ENCODE measurements at regions not wholly inside any gene's neighbourhood (a gene's known extent, or its start where the extent isn't known, plus 50 kb on each side); places are given as distances from the start of the nearest gene placed in this dataset.

DNA sequence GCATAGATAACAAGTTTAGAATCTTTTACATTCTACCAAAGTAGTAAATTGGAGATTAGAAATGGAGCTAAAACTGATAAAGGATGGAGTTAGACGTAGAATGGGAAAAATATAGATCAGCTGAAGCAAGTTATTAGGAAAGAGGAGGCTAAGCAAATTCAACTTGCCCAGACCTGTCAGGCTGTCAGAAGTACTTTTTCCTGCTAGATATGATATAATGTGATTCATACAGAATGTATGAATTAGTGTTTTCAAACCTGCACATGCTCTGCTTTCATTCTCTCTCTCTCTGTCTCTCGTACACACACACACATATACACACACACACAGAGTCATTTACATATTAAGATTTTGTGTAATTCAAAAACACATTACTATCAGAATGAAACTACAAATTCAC is 133.2 kb upstream of the HDGFL1 start:
- Histone ChIP-seq H3K4me1 (ENCODE audit: control insufficient read depth in 1 of 2, insufficient read depth in 2 of 2, low read length in 2 of 2) (no peaks in the 10 kb centered on the region), H3K9me3 (ENCODE audit: control insufficient read depth, low read length) (no peaks in the 10 kb centered on the region), H3K4me3 (ENCODE audit: low read length in 2 of 2) (no peak overlapping the region), H3K36me3 (ENCODE audit: control insufficient read depth in 1 of 2, insufficient read depth in 2 of 2, low read length in 1 of 2) (no peaks in the 10 kb centered on the region), H3K27me3 (ENCODE audit: control insufficient read depth in 1 of 2, insufficient read depth in 2 of 2, low read length in 1 of 2) (no peaks in the 10 kb centered on the region), H3K27ac (ENCODE audit: low read depth in 1 of 2, low read length in 2 of 2) (no peak overlapping the region)
- WGBS, 2 donors: 95 to 98% methylated on average over 2 of the region's 2 CpGs
- intact Hi-C loops (cut with DNase I): no loop called here
- no peak for DNase-seq
- no peak for ATAC-seq (ENCODE audit: low FRiP score)

DNA sequence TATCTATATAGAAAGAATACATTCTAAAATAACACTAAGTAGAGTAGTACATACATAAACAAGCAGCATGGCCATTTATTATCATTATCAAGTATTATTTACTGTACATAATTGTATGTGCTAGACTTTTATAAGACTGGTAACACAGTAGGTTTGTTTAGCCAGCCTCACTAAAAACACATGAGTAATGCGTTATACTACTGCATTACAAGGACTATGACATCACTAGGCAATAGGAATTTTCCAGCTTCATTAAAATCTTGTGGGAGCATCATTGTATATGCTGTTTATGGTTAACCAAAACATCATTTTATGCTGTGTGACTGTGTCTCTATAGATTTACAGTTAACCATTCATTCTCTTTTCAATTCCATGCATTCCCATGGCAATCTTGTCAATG is 131.7 kb upstream of the HDGFL1 start:
- Histone ChIP-seq H3K9me3 (ENCODE audit: control insufficient read depth, low read length) (no peaks in the 10 kb centered on the region), H3K27ac (ENCODE audit: low read depth in 1 of 2, low read length in 2 of 2) (no peak overlapping the region), H3K4me1 (ENCODE audit: control insufficient read depth in 1 of 2, insufficient read depth in 2 of 2, low read length in 2 of 2) (no peaks in the 10 kb centered on the region), H3K27me3 (ENCODE audit: control insufficient read depth in 1 of 2, insufficient read depth in 2 of 2, low read length in 1 of 2) (no peaks in the 10 kb centered on the region), H3K4me3 (ENCODE audit: low read length in 2 of 2) (no peak overlapping the region), H3K36me3 (ENCODE audit: control insufficient read depth in 1 of 2, insufficient read depth in 2 of 2, low read length in 1 of 2) (no peaks in the 10 kb centered on the region)
- DNase-seq (no peak), ATAC-seq (ENCODE audit: low FRiP score) (no peak)
- WGBS, 2 donors: 93 to 97% methylated on average over 1 of the region's 1 CpG
- intact Hi-C loops (cut with DNase I): no loop called here

GRCh38 chr6:22442826-22443225 is 126.5 kb upstream of the HDGFL1 start:
- H3K27me3 ChIP-seq (ENCODE audit: control insufficient read depth in 1 of 2, insufficient read depth in 2 of 2, low read length in 1 of 2): no peaks in the 10 kb centered on the region
- intact Hi-C loops (cut with DNase I): no loop called here
- no peak overlapping the region for H3K4me3 ChIP-seq (ENCODE audit: low read length in 2 of 2)
- no peak for DNase-seq
- no peaks in the 10 kb centered on the region for H3K9me3 ChIP-seq (ENCODE audit: control insufficient read depth, low read length)
- ATAC-seq (ENCODE audit: low FRiP score): no peak
- H3K4me1 ChIP-seq (ENCODE audit: control insufficient read depth in 1 of 2, insufficient read depth in 2 of 2, low read length in 2 of 2): peaks cover 3 to 5% of the 10 kb centered on the region in 2 donors
- WGBS, 2 donors: 41 to 43% methylated on average over 1 of the region's 1 CpG
- H3K36me3 ChIP-seq (ENCODE audit: control insufficient read depth in 1 of 2, insufficient read depth in 2 of 2, low read length in 1 of 2): no peaks in the 10 kb centered on the region
- no peak overlapping the region for H3K27ac ChIP-seq (ENCODE audit: low read depth in 1 of 2, low read length in 2 of 2)

- ATAC-seq (ENCODE audit: low FRiP score): no peak
- intact Hi-C loops (cut with DNase I): no loop called here
Observed at GRCh38 chr6:22444330-22444729, 125.0 kb upstream of the HDGFL1 start.

DNA sequence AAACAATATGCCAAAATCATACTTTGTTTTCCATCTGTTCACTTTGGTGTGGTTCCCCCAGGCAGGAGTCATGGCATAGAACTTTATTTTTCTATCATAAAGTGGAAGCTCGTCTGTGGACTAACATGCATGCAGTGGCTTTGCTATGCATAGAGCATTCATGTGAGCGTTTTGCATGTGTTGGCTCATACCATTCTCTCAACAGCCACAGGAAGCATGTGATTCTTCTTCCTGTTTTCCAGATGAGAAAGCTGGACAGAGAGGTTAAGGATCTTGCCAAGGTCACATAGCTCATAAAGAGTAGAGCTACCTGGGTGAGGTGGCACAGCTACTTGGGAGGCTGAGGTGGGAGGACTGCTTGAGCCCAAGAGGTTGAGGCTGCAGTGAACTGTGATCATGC is 123.4 kb upstream of the HDGFL1 start:
- WGBS, 2 donors: 83 to 91% methylated on average over 2 of the region's 2 CpGs
- intact Hi-C loops (cut with DNase I): no loop called here

More at GRCh38 chr6:22444330-22444729, 125.0 kb upstream of the HDGFL1 start:
- DNase-seq: no peak
- no peaks in the 10 kb centered on the region for H3K36me3 ChIP-seq (ENCODE audit: control insufficient read depth in 1 of 2, insufficient read depth in 2 of 2, low read length in 1 of 2)
- no peaks in the 10 kb centered on the region for H3K27me3 ChIP-seq (ENCODE audit: control insufficient read depth in 1 of 2, insufficient read depth in 2 of 2, low read length in 1 of 2)
- WGBS, 2 donors: 58 to 62% methylated on average over 3 of the region's 3 CpGs
- no peak overlapping the region for H3K27ac ChIP-seq (ENCODE audit: low read depth in 1 of 2, low read length in 2 of 2)
- no peaks in the 10 kb centered on the region for H3K9me3 ChIP-seq (ENCODE audit: control insufficient read depth, low read length)
- H3K4me1 ChIP-seq (ENCODE audit: control insufficient read depth in 1 of 2, insufficient read depth in 2 of 2, low read length in 2 of 2): peaks cover 3 to 5% of the 10 kb centered on the region in 2 donors
- no peak overlapping the region for H3K4me3 ChIP-seq (ENCODE audit: low read length in 2 of 2)

GRCh38 chr6:22447249-22448196 is 121.8 kb upstream of the HDGFL1 start:
- H3K4me3 ChIP-seq (ENCODE audit: low read length in 2 of 2): no peak overlapping the region
- intact Hi-C loops (cut with DNase I): no loop called here
- 34 to 37% methylated on average over 16 of the region's 16 CpGs for WGBS, 2 donors
- ATAC-seq (ENCODE audit: low FRiP score) (peak; percentile 60), DNase-seq (no peak)
- no peaks in the 10 kb centered on the region for H3K27me3 ChIP-seq (ENCODE audit: control insufficient read depth in 1 of 2, insufficient read depth in 2 of 2, low read length in 1 of 2)
- peaks cover 3 to 5% of the 10 kb centered on the region in 2 donors for H3K4me1 ChIP-seq (ENCODE audit: control insufficient read depth in 1 of 2, insufficient read depth in 2 of 2, low read length in 2 of 2)
- peak overlapping the region; percentile 80 to 81 for H3K27ac ChIP-seq (ENCODE audit: low read depth in 1 of 2, low read length in 2 of 2)
- H3K36me3 ChIP-seq (ENCODE audit: control insufficient read depth in 1 of 2, insufficient read depth in 2 of 2, low read length in 1 of 2): no peaks in the 10 kb centered on the region
- H3K9me3 ChIP-seq (ENCODE audit: control insufficient read depth, low read length): no peaks in the 10 kb centered on the region

More for the DNA sequence above, 123.4 kb upstream of the HDGFL1 start:
- no peak overlapping the region for H3K4me3 ChIP-seq (ENCODE audit: low read length in 2 of 2)
- DNase-seq (no peak), ATAC-seq (ENCODE audit: low FRiP score) (no peak)
- H3K27me3 ChIP-seq (ENCODE audit: control insufficient read depth in 1 of 2, insufficient read depth in 2 of 2, low read length in 1 of 2): no peaks in the 10 kb centered on the region
- H3K9me3 ChIP-seq (ENCODE audit: control insufficient read depth, low read length): no peaks in the 10 kb centered on the region
- no peak overlapping the region for H3K27ac ChIP-seq (ENCODE audit: low read depth in 1 of 2, low read length in 2 of 2)
- H3K4me1 ChIP-seq (ENCODE audit: control insufficient read depth in 1 of 2, insufficient read depth in 2 of 2, low read length in 2 of 2): peaks cover 3 to 5% of the 10 kb centered on the region in 2 donors
- no peaks in the 10 kb centered on the region for H3K36me3 ChIP-seq (ENCODE audit: control insufficient read depth in 1 of 2, insufficient read depth in 2 of 2, low read length in 1 of 2)

DNA sequence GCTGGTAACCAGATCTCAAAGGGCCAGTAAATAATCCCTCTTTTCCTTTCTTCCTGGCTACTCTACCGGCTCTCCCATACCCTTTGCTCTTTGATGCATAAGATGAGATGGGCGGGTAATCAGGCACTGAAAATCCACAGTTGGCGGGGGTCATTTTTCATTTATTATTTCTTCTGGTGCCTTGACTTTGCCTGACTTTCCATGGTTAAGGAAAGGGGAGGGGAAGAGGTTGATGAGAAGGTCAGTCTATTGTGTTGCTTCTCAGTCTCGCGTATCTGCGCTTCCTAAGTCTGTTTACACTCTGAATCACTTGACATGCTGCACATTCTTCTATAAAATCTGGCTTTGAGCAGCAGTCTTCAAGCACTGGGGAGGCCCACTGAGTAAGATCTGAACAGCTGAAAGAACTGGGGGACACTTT is 121.1 kb upstream of the HDGFL1 start:
- intact Hi-C loops (cut with DNase I): no loop called here
- H3K27me3 ChIP-seq (ENCODE audit: control insufficient read depth in 1 of 2, insufficient read depth in 2 of 2, low read length in 1 of 2): no peaks in the 10 kb centered on the region
- ATAC-seq (ENCODE audit: low FRiP score): no peak

DNA sequence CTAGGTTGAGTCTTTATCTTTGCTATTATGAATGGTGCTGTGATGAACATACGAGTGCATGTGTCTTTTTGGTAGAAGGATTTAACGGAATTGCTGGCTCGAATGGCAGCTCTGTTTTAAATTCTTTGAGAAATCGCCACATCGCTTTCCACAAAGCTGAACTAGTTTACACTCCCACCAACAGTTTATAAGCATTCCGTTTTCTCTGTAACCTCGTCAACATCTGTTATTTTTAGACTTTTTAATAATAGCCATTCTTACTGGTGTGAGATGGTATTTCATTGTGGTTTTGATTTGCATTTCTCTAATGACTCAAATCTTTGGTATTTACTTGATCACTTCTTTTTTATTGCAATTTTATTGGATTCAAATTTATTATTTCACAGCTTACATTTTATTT is 117.4 kb upstream of the HDGFL1 start:
- ATAC-seq (ENCODE audit: low FRiP score) (no peak), DNase-seq (no peak)
- H3K4me1 ChIP-seq (ENCODE audit: control insufficient read depth in 1 of 2, insufficient read depth in 2 of 2, low read length in 2 of 2): peaks cover 3 to 5% of the 10 kb centered on the region in 2 donors
- 94% methylated on average over 7 of the region's 7 CpGs for WGBS, 2 donors
- intact Hi-C loops (cut with DNase I): no loop called here
- H3K27ac ChIP-seq (ENCODE audit: low read depth in 1 of 2, low read length in 2 of 2): no peak overlapping the region
- no peaks in the 10 kb centered on the region for H3K27me3 ChIP-seq (ENCODE audit: control insufficient read depth in 1 of 2, insufficient read depth in 2 of 2, low read length in 1 of 2)
- no peaks in the 10 kb centered on the region for H3K36me3 ChIP-seq (ENCODE audit: control insufficient read depth in 1 of 2, insufficient read depth in 2 of 2, low read length in 1 of 2)
- no peak overlapping the region for H3K4me3 ChIP-seq (ENCODE audit: low read length in 2 of 2)
- no peaks in the 10 kb centered on the region for H3K9me3 ChIP-seq (ENCODE audit: control insufficient read depth, low read length)

More for the DNA sequence above, 121.1 kb upstream of the HDGFL1 start:
- Histone ChIP-seq H3K36me3 (ENCODE audit: control insufficient read depth in 1 of 2, insufficient read depth in 2 of 2, low read length in 1 of 2) (no peaks in the 10 kb centered on the region), H3K9me3 (ENCODE audit: control insufficient read depth, low read length) (no peaks in the 10 kb centered on the region), H3K27ac (ENCODE audit: low read depth in 1 of 2, low read length in 2 of 2) (no peak overlapping the region), H3K4me1 (ENCODE audit: control insufficient read depth in 1 of 2, insufficient read depth in 2 of 2, low read length in 2 of 2) (peaks cover 3 to 5% of the 10 kb centered on the region in 2 donors), H3K4me3 (ENCODE audit: low read length in 2 of 2) (no peak overlapping the region)
- WGBS, 2 donors: 77 to 82% methylated on average over 6 of the region's 6 CpGs
- no peak for DNase-seq

DNA sequence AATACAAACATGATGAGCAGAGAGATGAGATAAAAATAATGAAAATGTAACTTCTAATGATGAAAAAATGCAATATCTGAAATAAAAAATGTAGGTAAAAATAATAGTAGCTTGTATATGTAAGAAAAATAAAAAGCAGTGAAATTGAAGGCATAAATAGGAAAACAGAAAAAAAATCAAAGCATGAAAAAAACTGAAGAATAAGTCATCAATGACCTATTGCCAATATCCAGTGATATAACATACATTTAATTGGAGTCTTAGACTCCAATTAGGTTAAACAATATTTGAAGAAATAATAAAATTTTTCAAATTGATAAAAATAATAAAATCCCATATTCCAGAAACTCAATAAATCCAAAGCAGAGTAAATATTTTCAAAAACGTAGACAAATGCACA is 114.0 kb upstream of the HDGFL1 start:
- H3K4me3 ChIP-seq (ENCODE audit: low read length in 2 of 2): no peak overlapping the region
- H3K27ac ChIP-seq (ENCODE audit: low read depth in 1 of 2, low read length in 2 of 2): no peak overlapping the region
- no peaks in the 10 kb centered on the region for H3K27me3 ChIP-seq (ENCODE audit: control insufficient read depth in 1 of 2, insufficient read depth in 2 of 2, low read length in 1 of 2)
- no peaks in the 10 kb centered on the region for H3K9me3 ChIP-seq (ENCODE audit: control insufficient read depth, low read length)
- no peaks in the 10 kb centered on the region for H3K36me3 ChIP-seq (ENCODE audit: control insufficient read depth in 1 of 2, insufficient read depth in 2 of 2, low read length in 1 of 2)
- ATAC-seq (ENCODE audit: low FRiP score) (no peak), DNase-seq (no peak)
- WGBS, 2 donors: 91 to 94% methylated on average over 1 of the region's 1 CpG
- intact Hi-C loops (cut with DNase I): no loop called here
- no peaks in the 10 kb centered on the region for H3K4me1 ChIP-seq (ENCODE audit: control insufficient read depth in 1 of 2, insufficient read depth in 2 of 2, low read length in 2 of 2)
